GM04504 (cell line): ENCODE measurements at regions not wholly inside any gene's neighbourhood (a gene's known extent, or its start where the extent isn't known, plus 50 kb on each side); places are given as distances from the start of the nearest gene placed in this dataset.

Source experiments
- DNase-seq: peaks from one replicate; pipeline ENCODE4 v3.0.0-alpha.2; 2012; ENCODE audit warnings: low read depth

- DNase-seq = no peak
These were observed 688.4 kb downstream of the REEP3 start for GRCh38 chr10:64209561-64209960.

DNA sequence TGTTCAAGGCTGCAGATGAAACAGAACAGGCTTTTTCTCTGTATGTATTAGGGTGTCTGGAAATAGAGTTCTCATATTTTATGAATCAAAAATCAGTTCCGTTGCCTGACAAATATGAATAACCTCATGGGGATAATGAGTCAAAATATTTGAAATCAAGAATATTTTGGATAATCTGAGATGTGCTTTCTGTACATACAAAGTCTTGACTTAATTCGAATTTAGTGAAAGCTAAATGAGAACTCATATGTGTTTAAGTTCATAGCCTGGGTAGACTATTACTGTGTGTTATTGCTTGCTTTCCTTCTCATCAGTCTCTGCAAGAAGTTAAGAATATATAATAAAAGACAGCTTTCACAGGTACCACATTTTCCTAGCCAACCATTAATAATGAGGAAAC lies 689.0 kb downstream of the REEP3 start:
- no peak for DNase-seq

GRCh38 chr10:64211466-64211865 lies 690.3 kb downstream of the REEP3 start:
- DNase-seq = no peak

DNA sequence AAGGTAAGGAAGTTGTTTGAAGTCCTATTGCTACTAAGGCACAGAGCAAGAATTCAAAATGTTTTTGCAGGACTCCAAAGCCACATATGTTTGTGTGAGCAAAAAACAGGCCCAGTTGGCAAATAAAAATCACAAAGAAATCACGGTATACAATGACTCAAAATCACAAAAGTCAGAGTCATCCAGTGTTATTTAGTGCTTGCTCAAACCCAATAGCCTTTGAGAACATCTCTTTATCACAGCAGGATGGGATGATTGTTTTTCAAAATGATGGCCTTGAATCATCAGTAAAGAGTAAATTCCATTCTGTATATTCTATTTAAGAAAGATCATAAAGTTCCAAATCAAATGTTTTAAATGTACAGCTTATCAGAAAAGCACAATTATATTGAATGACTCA lies 693.9 kb downstream of the REEP3 start:
- DNase-seq = no peak

DNA sequence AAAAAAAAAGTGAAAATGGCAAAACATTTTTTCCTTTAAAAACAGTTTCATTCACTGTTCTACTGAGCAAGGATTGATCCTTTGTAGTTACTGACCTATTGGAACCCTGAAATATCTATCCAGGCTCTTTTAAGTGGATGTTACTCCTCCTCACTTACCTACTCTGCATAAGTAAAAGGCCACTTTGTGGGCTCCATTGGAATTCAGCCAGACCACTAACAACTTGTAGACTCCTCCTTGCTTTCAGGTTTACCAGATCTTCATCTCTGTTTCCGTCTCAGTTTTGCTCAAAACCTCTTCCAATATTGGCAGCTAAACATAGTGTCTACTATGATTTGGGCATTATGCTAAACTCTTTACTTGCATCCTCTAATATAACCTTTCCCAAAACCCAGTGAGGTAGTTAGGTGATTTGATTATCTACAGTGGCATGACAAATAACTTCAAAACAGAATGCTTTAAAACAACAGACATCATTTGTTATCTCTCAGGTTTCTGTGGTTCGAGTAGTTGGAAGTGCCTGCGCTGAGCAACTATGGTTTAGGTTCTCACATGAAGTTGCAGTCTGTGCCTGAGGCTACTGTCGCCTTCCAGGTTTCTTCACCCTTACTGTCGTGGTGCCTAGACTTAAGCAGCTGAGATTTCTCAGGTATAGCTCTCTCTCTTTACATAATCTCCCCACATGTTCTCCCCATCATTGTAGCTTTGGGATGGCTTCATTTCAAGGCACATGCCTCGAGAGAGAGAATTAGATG lies 698.2 kb downstream of the REEP3 start:
- no peak for DNase-seq

GRCh38 chr10:64234489-64234888 lies 713.3 kb downstream of the REEP3 start:
- DNase-seq = no peak

DNA sequence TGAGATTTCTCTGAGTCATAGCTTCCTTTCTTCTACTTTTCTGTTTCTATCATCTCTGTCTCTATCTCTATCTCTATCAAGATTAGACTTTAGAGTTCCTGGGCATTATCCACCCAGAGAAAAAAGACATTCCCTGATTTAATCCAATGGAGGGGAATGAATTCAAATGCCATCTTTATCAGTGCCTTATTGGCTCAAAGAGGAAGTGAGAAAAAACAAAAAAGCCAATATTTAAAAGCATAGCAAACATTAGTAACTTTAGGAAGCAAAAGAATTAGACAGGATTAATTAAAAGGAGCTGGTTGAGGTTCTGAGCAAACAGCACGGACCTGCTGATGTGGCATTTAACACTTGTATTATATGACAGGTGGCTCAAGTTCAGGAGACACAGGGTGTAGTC lies 736.5 kb downstream of the REEP3 start:
- DNase-seq = no peak

- no peak for DNase-seq
These were observed 739.9 kb downstream of the REEP3 start for GRCh38 chr10:64261092-64261491.

- DNase-seq = no peak
These were observed 740.5 kb downstream of the REEP3 start for GRCh38 chr10:64261676-64262075.

GRCh38 chr10:64265961-64266360 lies 744.8 kb downstream of the REEP3 start:
- no peak for DNase-seq

DNA sequence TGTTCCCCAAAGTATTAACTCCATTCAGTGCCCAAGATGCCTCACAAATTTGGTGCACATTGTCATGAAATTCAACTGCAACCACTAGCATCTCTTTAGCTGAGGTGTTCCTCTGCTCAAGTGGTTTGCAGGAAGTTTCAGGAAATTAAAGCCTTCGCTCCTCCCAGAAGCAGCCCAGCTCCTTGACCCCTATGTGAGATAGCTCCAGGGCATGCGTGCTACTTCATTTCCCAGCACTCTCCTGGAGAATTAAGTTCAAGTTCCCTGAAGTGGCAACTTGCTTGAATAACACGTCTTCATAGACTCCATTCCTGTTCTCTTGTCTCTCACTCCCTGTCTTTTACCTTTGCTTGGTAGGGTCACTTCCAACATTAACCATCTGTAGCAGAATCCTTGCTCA lies 750.3 kb downstream of the REEP3 start:
- DNase-seq = no peak

DNA sequence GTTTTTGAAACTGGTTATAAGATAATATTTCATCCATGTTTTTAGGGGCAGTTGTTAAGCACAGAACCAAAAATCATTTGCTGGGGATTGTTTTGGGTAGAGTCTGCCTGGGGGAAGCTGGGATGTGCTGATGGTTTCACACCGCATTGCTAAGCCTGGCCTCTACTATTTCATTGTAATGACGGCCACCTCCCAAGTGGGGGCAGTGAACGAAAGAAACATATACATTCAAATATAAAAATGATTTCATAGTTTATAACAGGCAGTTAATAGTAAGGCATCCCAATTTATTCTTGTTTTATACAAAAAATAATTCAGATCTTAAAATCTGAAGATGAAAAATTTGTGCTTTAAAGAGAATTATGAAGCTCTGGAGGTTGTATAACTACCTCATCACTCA lies 750.8 kb downstream of the REEP3 start:
- DNase-seq = no peak

DNA sequence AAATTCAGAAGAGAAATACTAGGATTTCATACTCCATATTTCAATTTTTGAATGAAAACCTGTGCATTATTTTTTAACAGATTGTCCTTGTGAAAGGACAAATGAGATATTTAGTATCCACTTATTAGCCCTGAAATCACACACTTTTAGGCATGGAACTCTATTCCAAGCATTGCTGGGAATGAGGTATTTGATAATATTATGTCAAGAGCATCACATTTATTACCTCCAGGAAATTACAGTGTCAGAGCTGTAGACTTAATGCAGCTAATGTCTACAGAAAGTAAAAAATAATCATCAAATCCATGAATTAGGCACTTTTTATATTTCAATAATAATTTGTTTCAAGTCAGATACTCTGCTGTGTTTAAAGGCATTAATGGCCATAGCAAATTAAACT lies 753.8 kb downstream of the REEP3 start:
- DNase-seq = no peak

- DNase-seq = no peak
These were observed 754.6 kb downstream of the REEP3 start for GRCh38 chr10:64275774-64276173.

DNA sequence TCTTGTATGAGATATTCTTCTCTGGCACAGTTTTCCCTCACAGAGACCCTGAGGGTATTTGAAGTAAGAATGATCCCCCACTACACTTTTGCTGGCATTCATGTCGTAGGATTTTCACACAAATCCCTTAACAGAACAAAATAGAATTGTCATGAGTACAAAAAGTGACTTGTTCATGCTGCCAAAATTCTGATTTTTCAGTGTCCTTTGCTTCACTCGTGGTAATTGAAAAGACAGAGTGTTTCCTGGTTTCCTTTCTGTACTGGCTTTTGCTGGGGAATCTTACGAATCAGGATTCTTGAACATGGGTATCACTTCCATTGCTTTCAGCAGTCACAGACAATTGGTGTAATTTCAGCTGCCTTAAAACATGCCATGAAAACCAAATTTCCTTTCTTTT lies 756.3 kb downstream of the REEP3 start:
- DNase-seq = no peak

- DNase-seq = no peak
These were observed 762.4 kb downstream of the REEP3 start for GRCh38 chr10:64283621-64284020.

- DNase-seq = no peak
These were observed 765.3 kb downstream of the REEP3 start for GRCh38 chr10:64286533-64286932.

- DNase-seq = no peak
These were observed 767.2 kb downstream of the REEP3 start for GRCh38 chr10:64288404-64288803.

GRCh38 chr10:64303566-64303965 lies 782.4 kb downstream of the REEP3 start:
- DNase-seq = no peak

GRCh38 chr10:64306729-64307327 lies 785.6 kb downstream of the REEP3 start:
- DNase-seq = no peak

DNA sequence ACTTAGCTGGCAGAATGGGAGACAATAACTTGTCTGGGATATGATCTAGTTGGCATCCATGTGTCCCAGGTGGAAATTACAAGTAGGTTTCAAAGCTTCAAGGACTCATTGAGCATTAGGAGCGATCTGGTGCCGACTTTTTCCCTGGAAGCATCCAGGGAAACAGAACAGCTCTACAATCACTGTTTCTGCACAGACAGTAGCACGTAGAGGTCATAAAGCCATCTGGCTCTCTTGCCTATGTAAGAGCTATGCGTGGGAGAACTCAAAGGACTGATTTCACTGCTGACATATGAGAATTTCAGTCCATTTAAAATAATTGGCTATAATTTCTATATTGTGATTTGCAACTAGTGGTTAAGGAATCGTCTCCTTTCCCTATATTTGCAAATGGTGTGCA lies 791.7 kb downstream of the REEP3 start:
- no peak for DNase-seq

DNA sequence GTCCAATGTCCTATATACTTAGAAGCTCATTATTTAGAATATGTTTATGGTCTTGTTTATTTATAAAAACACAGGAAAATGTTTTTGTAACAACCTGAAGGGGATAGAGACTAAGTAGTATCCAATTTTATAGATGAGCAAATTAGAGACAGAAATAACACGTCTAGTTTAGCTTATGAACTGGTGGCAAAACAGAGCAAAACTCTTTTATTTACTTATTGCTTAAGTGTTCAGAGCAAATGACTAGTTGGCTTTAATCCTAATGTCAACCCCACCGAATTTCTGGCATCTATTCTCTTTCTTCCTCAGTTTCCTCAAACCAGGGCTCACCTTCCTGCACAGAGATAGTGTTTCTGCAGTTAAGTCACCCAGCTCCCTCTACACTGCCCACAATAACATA lies 792.8 kb downstream of the REEP3 start:
- no peak for DNase-seq

DNA sequence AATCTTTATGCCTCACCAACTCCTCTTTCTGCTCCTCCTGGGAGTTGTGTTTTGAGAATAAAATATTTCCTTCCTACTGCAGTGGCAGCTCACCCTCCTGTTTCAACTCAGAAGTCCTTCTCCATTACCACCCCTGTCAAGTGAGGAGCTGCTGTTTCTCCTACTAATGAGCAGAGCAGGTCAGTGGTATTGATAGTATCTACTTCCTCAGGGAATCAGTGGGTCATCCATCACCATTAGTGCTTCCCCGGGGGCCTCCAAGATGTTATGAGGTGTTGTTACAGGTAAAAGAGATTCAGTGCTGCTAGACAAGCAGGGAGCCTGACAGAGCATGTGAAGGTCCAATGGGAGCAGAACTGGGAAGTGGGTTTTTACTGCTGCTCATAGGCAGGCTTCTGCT lies 795.2 kb downstream of the REEP3 start:
- DNase-seq = no peak

GRCh38 chr10:64316833-64317232 lies 795.6 kb downstream of the REEP3 start:
- no peak for DNase-seq
